ENCODE measurements at regions not wholly inside any gene's neighbourhood (a gene's known extent, or its start where the extent isn't known, plus 50 kb on each side); places are given as distances from the start of the nearest gene placed in this dataset.

- TF ChIP-seq POLR2A (IDR thresholded peaks at IDR 0.05) (no peak), CTCF (IDR thresholded peaks at IDR 0.05) (no peak)
Observed at GRCh38 chr12:97006585-97006984, 99.5 kb downstream of the NEDD1 start.
